ENCODE measurements at regions not wholly inside any gene's neighbourhood (a gene's known extent, or its start where the extent isn't known, plus 50 kb on each side); places are given as distances from the start of the nearest gene placed in this dataset.

DNA sequence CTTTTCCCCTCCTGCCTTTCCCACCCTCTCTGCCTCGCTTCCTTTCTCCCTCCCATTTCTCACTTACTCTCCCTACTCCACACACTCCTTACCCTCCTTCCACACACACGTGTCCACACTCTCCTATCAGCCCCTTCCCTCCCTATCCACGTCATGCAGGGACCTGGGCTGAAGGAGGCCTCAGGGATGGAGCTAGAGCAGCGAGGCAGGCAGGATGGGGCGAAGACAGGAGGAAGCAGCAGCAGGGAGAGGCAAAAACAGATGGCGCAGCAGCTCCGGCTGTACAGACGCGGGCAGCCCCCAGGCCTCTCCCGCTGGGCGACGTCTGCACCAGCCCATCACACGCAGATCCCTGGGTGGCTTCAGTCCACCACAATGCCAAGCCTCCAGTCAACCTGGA lies 97.9 kb downstream of the SPATA19 start:
- Mint-ChIP-seq H3K4me3 (no peak overlapping the region), H3K9me3 (peaks cover 13% of the 10 kb centered on the region), H3K4me1 (peaks cover 23% of the 10 kb centered on the region), H3K27me3 (ENCODE audit: low read depth) (peaks cover 3% of the 10 kb centered on the region), H3K27ac (no peak overlapping the region), H3K36me3 (no peaks in the 10 kb centered on the region)
- ATAC-seq (no peak), DNase-seq (ENCODE audit: low spot score) (no peak)
- ChIA-PET POLR2A (no interaction called here), CTCF (no interaction called here)
- TF ChIP-seq RELA (CRISPR knock-in tag; IDR thresholded peaks at IDR 0.05; ENCODE audit: borderline replicate concordance) (no peak), ARID4B (CRISPR knock-in tag; IDR thresholded peaks at IDR 0.05; ENCODE audit: borderline replicate concordance) (no peak), HMGA2 (CRISPR knock-in tag; IDR thresholded peaks at IDR 0.05) (no peak), ZNF138 (CRISPR knock-in tag; conservative IDR thresholded peaks at IDR 0.05) (no peak), SP1 (CRISPR knock-in tag; conservative IDR thresholded peaks at IDR 0.05) (no peak), AFF4 (CRISPR knock-in tag; IDR thresholded peaks at IDR 0.05; ENCODE audit: borderline replicate concordance) (no peak), SMAD4 (CRISPR knock-in tag; IDR thresholded peaks at IDR 0.05) (no peak)
- TF ChIP-seq, protein P1, sequence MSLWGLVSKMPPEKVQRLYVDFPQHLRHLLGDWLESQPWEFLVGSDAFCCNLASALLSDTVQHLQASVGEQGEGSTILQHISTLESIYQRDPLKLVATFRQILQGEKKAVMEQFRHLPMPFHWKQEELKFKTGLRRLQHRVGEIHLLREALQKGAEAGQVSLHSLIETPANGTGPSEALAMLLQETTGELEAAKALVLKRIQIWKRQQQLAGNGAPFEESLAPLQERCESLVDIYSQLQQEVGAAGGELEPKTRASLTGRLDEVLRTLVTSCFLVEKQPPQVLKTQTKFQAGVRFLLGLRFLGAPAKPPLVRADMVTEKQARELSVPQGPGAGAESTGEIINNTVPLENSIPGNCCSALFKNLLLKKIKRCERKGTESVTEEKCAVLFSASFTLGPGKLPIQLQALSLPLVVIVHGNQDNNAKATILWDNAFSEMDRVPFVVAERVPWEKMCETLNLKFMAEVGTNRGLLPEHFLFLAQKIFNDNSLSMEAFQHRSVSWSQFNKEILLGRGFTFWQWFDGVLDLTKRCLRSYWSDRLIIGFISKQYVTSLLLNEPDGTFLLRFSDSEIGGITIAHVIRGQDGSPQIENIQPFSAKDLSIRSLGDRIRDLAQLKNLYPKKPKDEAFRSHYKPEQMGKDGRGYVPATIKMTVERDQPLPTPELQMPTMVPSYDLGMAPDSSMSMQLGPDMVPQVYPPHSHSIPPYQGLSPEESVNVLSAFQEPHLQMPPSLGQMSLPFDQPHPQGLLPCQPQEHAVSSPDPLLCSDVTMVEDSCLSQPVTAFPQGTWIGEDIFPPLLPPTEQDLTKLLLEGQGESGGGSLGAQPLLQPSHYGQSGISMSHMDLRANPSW (CRISPR knock-in tag; conservative IDR thresholded peaks at IDR 0.05; ENCODE audit: low read depth): no peak
- TF ChIP-seq, protein P2, sequence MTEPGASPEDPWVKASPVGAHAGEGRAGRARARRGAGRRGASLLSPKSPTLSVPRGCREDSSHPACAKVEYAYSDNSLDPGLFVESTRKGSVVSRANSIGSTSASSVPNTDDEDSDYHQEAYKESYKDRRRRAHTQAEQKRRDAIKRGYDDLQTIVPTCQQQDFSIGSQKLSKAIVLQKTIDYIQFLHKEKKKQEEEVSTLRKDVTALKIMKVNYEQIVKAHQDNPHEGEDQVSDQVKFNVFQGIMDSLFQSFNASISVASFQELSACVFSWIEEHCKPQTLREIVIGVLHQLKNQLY (CRISPR knock-in tag; IDR thresholded peaks at IDR 0.05): no peak
- TF ChIP-seq, protein P3, sequence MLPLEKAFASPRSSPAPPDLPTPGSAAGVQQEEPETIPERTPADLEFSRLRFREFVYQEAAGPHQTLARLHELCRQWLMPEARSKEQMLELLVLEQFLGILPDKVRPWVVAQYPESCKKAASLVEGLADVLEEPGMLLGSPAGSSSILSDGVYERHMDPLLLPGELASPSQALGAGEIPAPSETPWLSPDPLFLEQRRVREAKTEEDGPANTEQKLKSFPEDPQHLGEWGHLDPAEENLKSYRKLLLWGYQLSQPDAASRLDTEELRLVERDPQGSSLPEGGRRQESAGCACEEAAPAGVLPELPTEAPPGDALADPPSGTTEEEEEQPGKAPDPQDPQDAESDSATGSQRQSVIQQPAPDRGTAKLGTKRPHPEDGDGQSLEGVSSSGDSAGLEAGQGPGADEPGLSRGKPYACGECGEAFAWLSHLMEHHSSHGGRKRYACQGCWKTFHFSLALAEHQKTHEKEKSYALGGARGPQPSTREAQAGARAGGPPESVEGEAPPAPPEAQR (CRISPR knock-in tag; IDR thresholded peaks at IDR 0.05): no peak

GRCh38 chr11:133746663-133747306 lies 98.5 kb downstream of the SPATA19 start:
- no peak for DNase-seq (ENCODE audit: low spot score)
- Mint-ChIP-seq H3K36me3 (no peaks in the 10 kb centered on the region), H3K27me3 (ENCODE audit: low read depth) (peaks cover 3% of the 10 kb centered on the region), H3K4me1 (peaks cover 23% of the 10 kb centered on the region), H3K9me3 (peaks cover 13% of the 10 kb centered on the region), H3K27ac (no peak overlapping the region), H3K4me3 (no peak overlapping the region)
- POLR2A ChIA-PET: no interaction called here
- TF ChIP-seq IRF2 (CRISPR knock-in tag; IDR thresholded peaks at IDR 0.05; ENCODE audit: borderline replicate concordance, low read depth) (no peak), KAT7 (CRISPR knock-in tag; IDR thresholded peaks at IDR 0.05; ENCODE audit: borderline replicate concordance) (no peak)
- TF ChIP-seq, protein P4, sequence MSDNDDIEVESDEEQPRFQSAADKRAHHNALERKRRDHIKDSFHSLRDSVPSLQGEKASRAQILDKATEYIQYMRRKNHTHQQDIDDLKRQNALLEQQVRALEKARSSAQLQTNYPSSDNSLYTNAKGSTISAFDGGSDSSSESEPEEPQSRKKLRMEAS (CRISPR knock-in tag; IDR thresholded peaks at IDR 0.05): no peak
- no peak for ATAC-seq
- CTCF ChIA-PET: interaction anchor here (1.2 to 1.3 kb wide), 2 partner anchors 75 to 170 kb away, joined by 4 read pairs; no protein-coding TSS in a partner anchor
